Activated T-helper 1 cell treated with anti-CD3 and anti-CD28 coated beads, Interleukin-12 subunit alpha, Interleukin-12 subunit beta, Interleukin-2, Interleukin-4 antibody, amounts not matched to agents 30 ng/mL and 10 ng/mL and 1 ng/mL, durations not matched to agents 14 hours and 24 hours and 36 hours (primary cell): ENCODE measurements at regions not wholly inside any gene's neighbourhood (a gene's known extent, or its start where the extent isn't known, plus 50 kb on each side); places are given as distances from the start of the nearest gene placed in this dataset.
"Not testable (repeated sequence)": the region's sequence is repeated elsewhere in the genome, so short reads cannot be mapped to it uniquely, and the experiment has no call there.

Experiments
- DNase-seq: peaks from one replicate; pipeline ENCODE4 v3.0.0; 2021; ENCODE audit warnings: low spot score
- H3K27ac Mint-ChIP-seq: one replicate; pipeline ENCODE4 v1.8.0; 2021; ENCODE audit warnings: mild to moderate bottlenecking, mixed read lengths
- H3K27me3 Mint-ChIP-seq: one replicate; pipeline ENCODE4 v1.8.0; 2022; ENCODE audit warnings: mild to moderate bottlenecking, moderate library complexity, mixed read lengths; ENCODE audit not compliant: insufficient read depth
- H3K36me3 Mint-ChIP-seq: one replicate; pipeline ENCODE4 v1.8.0; 2021; ENCODE audit warnings: low read depth, mixed read lengths
- H3K4me1 Mint-ChIP-seq: one replicate; pipeline ENCODE4 v1.8.0; 2021; ENCODE audit warnings: low read depth, mixed read lengths
- H3K4me3 Mint-ChIP-seq: one replicate; pipeline ENCODE4 v1.8.0; 2021; ENCODE audit warnings: mild to moderate bottlenecking, moderate library complexity, mixed read lengths
- H3K9me3 Mint-ChIP-seq: one replicate; pipeline ENCODE4 v1.8.0; 2021; ENCODE audit warnings: mixed read lengths
- intact Hi-C: fragments of 100-400 bp; cut with micrococcal nuclease; formaldehyde crosslinking; loops from one replicate; pipeline ENCODE4 v1.15.1; 2024

GRCh38 chr5:67954351-67954750 is 261.2 kb upstream of the PIK3R1 start:
- Mint-ChIP-seq H3K4me3 (no peak overlapping the region), H3K27ac (no peak overlapping the region)

GRCh38 chr5:67942421-67942820 is 273.1 kb upstream of the PIK3R1 start:
- no peaks in the 10 kb centered on the region for H3K4me1 Mint-ChIP-seq

More at GRCh38 chr5:67954351-67954750, 261.2 kb upstream of the PIK3R1 start:
- no peak for DNase-seq
- Mint-ChIP-seq H3K27me3 (no peaks in the 10 kb centered on the region), H3K4me1 (no peaks in the 10 kb centered on the region), H3K36me3 (no peaks in the 10 kb centered on the region), H3K9me3 (no peaks in the 10 kb centered on the region)
- intact Hi-C loops: no loop called here

GRCh38 chr5:67941614-67942401 is 273.7 kb upstream of the PIK3R1 start:
- no peaks in the 10 kb centered on the region for H3K9me3 Mint-ChIP-seq

More at GRCh38 chr5:67942421-67942820, 273.1 kb upstream of the PIK3R1 start:
- Mint-ChIP-seq H3K4me3 (no peak overlapping the region), H3K36me3 (no peaks in the 10 kb centered on the region), H3K27me3 (no peaks in the 10 kb centered on the region), H3K27ac (no peak overlapping the region), H3K9me3 (no peaks in the 10 kb centered on the region)
- no peak for DNase-seq
- intact Hi-C loops: no loop called here

GRCh38 chr5:67935908-67936566 is 279.5 kb upstream of the PIK3R1 start:
- H3K4me3 Mint-ChIP-seq: no peak overlapping the region
- intact Hi-C loops: no loop called here
- H3K27me3 Mint-ChIP-seq: no peaks in the 10 kb centered on the region
- H3K27ac Mint-ChIP-seq: no peak overlapping the region
- H3K9me3 Mint-ChIP-seq: no peaks in the 10 kb centered on the region
- no peak for DNase-seq
- H3K4me1 Mint-ChIP-seq: no peaks in the 10 kb centered on the region
- no peaks in the 10 kb centered on the region for H3K36me3 Mint-ChIP-seq

More at GRCh38 chr5:67941614-67942401, 273.7 kb upstream of the PIK3R1 start:
- intact Hi-C loops: no loop called here
- DNase-seq: no peak
- H3K36me3 Mint-ChIP-seq: no peaks in the 10 kb centered on the region
- H3K4me1 Mint-ChIP-seq: no peaks in the 10 kb centered on the region
- no peak overlapping the region for H3K4me3 Mint-ChIP-seq
- no peak overlapping the region for H3K27ac Mint-ChIP-seq
- no peaks in the 10 kb centered on the region for H3K27me3 Mint-ChIP-seq

- H3K4me3 Mint-ChIP-seq: no peak overlapping the region
- no peak overlapping the region for H3K27ac Mint-ChIP-seq
- H3K27me3 Mint-ChIP-seq: no peaks in the 10 kb centered on the region
- no peaks in the 10 kb centered on the region for H3K9me3 Mint-ChIP-seq
- H3K4me1 Mint-ChIP-seq: no peaks in the 10 kb centered on the region
- no peak for DNase-seq
- H3K36me3 Mint-ChIP-seq: no peaks in the 10 kb centered on the region
- intact Hi-C loops: no loop called here
Measured at GRCh38 chr5:67934976-67935375, 280.6 kb upstream of the PIK3R1 start.

- H3K27me3 Mint-ChIP-seq: peaks cover 6% of the 10 kb centered on the region
- intact Hi-C loops: no loop called here
- H3K9me3 Mint-ChIP-seq: no peaks in the 10 kb centered on the region
- no peaks in the 10 kb centered on the region for H3K36me3 Mint-ChIP-seq
- no peak overlapping the region for H3K4me3 Mint-ChIP-seq
- no peak overlapping the region for H3K27ac Mint-ChIP-seq
- H3K4me1 Mint-ChIP-seq: no peaks in the 10 kb centered on the region
- no peak for DNase-seq
Measured at GRCh38 chr5:67925511-67925910, 290.0 kb upstream of the PIK3R1 start.

- intact Hi-C loops: no loop called here
- peaks cover 3% of the 10 kb centered on the region for H3K9me3 Mint-ChIP-seq
- H3K27me3 Mint-ChIP-seq: peaks cover 8% of the 10 kb centered on the region
- no peak for DNase-seq
- H3K27ac Mint-ChIP-seq: no peak overlapping the region
- H3K4me3 Mint-ChIP-seq: no peak overlapping the region
- no peaks in the 10 kb centered on the region for H3K36me3 Mint-ChIP-seq
- no peaks in the 10 kb centered on the region for H3K4me1 Mint-ChIP-seq
Measured at GRCh38 chr5:67921004-67921601, 294.5 kb upstream of the PIK3R1 start.

- H3K27ac Mint-ChIP-seq, H3K27me3 Mint-ChIP-seq, H3K4me3 Mint-ChIP-seq: not testable (repeated sequence)
Measured at GRCh38 chr5:67919532-67919931, 296.0 kb upstream of the PIK3R1 start.

GRCh38 chr5:67917561-67917960 is 298.0 kb upstream of the PIK3R1 start:
- H3K4me3 Mint-ChIP-seq: no peak overlapping the region
- no peaks in the 10 kb centered on the region for H3K36me3 Mint-ChIP-seq
- peaks cover 3% of the 10 kb centered on the region for H3K9me3 Mint-ChIP-seq
- H3K27ac Mint-ChIP-seq: no peak overlapping the region
- H3K27me3 Mint-ChIP-seq: peaks cover 6% of the 10 kb centered on the region
- no peak for DNase-seq
- intact Hi-C loops: no loop called here
- H3K4me1 Mint-ChIP-seq: no peaks in the 10 kb centered on the region

More at GRCh38 chr5:67919532-67919931, 296.0 kb upstream of the PIK3R1 start:
- H3K36me3 Mint-ChIP-seq, DNase-seq, H3K9me3 Mint-ChIP-seq, intact Hi-C loops, H3K4me1 Mint-ChIP-seq: not testable (repeated sequence)

GRCh38 chr5:67910546-67910945 is 305.0 kb upstream of the PIK3R1 start:
- no peaks in the 10 kb centered on the region for H3K36me3 Mint-ChIP-seq
- no peaks in the 10 kb centered on the region for H3K9me3 Mint-ChIP-seq
- H3K27ac Mint-ChIP-seq: no peak overlapping the region
- DNase-seq: no peak
- H3K4me3 Mint-ChIP-seq: no peak overlapping the region
- H3K4me1 Mint-ChIP-seq: no peaks in the 10 kb centered on the region
- H3K27me3 Mint-ChIP-seq: no peaks in the 10 kb centered on the region
- intact Hi-C loops: no loop called here

- intact Hi-C loops: no loop called here
- Mint-ChIP-seq H3K36me3 (no peaks in the 10 kb centered on the region), H3K27me3 (no peaks in the 10 kb centered on the region), H3K9me3 (no peaks in the 10 kb centered on the region), H3K27ac (no peak overlapping the region), H3K4me3 (no peak overlapping the region), H3K4me1 (no peaks in the 10 kb centered on the region)
- DNase-seq: no peak
Measured at GRCh38 chr5:67908126-67908765, 307.3 kb upstream of the PIK3R1 start.

- Mint-ChIP-seq H3K36me3 (no peaks in the 10 kb centered on the region), H3K27me3 (no peaks in the 10 kb centered on the region), H3K4me3 (no peak overlapping the region), H3K9me3 (no peaks in the 10 kb centered on the region), H3K27ac (no peak overlapping the region), H3K4me1 (no peaks in the 10 kb centered on the region)
- no peak for DNase-seq
- intact Hi-C loops: no loop called here
Measured at GRCh38 chr5:67904366-67904765, 311.2 kb upstream of the PIK3R1 start.

- H3K4me3 Mint-ChIP-seq: no peak overlapping the region
- no peaks in the 10 kb centered on the region for H3K4me1 Mint-ChIP-seq
- no peaks in the 10 kb centered on the region for H3K36me3 Mint-ChIP-seq
- H3K27ac Mint-ChIP-seq: no peak overlapping the region
- intact Hi-C loops: no loop called here
- no peaks in the 10 kb centered on the region for H3K27me3 Mint-ChIP-seq
- no peak for DNase-seq
- no peaks in the 10 kb centered on the region for H3K9me3 Mint-ChIP-seq
Measured at GRCh38 chr5:67903656-67904055, 311.9 kb upstream of the PIK3R1 start.
